Embryonic facial prominence (tissue), 1 donor: ENCODE measurements at regions not wholly inside any gene's neighbourhood (a gene's known extent, or its start where the extent isn't known, plus 50 kb on each side); places are given as distances from the start of the nearest gene placed in this dataset.
A peak's percentile ranks its signal among the peaks of the same experiment; 100 is the strongest.

Experiments used
- DNase-seq: peaks from one replicate; pipeline ENCODE4 v3.0.0-alpha.2; 2016; ENCODE audit errors: extremely low spot score

GRCh38 chr3:139778682-139779233 is 101.0 kb upstream of the NMNAT3 start:
- DNase-seq: no peak

- DNase-seq: peak; percentile 21
Observed at GRCh38 chr3:139774560-139775302, 97.0 kb upstream of the NMNAT3 start.

GRCh38 chr3:139772539-139773500 is 95.0 kb upstream of the NMNAT3 start:
- DNase-seq: no peak

GRCh38 chr3:139771331-139771730 is 93.6 kb upstream of the NMNAT3 start:
- DNase-seq: no peak

- DNase-seq: no peak
Observed at GRCh38 chr3:139770577-139770976, 92.8 kb upstream of the NMNAT3 start.

- DNase-seq: no peak
Observed at GRCh38 chr3:139769796-139770195, 92.0 kb upstream of the NMNAT3 start.

GRCh38 chr3:139764936-139765335 is 87.2 kb upstream of the NMNAT3 start:
- no peak for DNase-seq

GRCh38 chr3:139764069-139764905 is 86.5 kb upstream of the NMNAT3 start:
- no peak for DNase-seq

- DNase-seq: no peak
Observed at GRCh38 chr3:139762302-139762701, 84.5 kb upstream of the NMNAT3 start.

GRCh38 chr3:139759470-139759869 is 81.7 kb upstream of the NMNAT3 start:
- no peak for DNase-seq

GRCh38 chr3:139758654-139759291 is 81.0 kb upstream of the NMNAT3 start:
- DNase-seq: no peak

- DNase-seq: no peak
Observed at GRCh38 chr3:139757448-139758030, 79.8 kb upstream of the NMNAT3 start.

- DNase-seq: no peak
Observed at GRCh38 chr3:139756529-139757103, 78.8 kb upstream of the NMNAT3 start.

- DNase-seq: no peak
Observed at GRCh38 chr3:139755551-139755950, 77.8 kb upstream of the NMNAT3 start.

- DNase-seq: no peak
Observed at GRCh38 chr3:139751789-139752188, 74.0 kb upstream of the NMNAT3 start.

GRCh38 chr3:139746481-139746880 is 68.7 kb upstream of the NMNAT3 start:
- DNase-seq: no peak

GRCh38 chr3:139745831-139746230 is 68.1 kb upstream of the NMNAT3 start:
- no peak for DNase-seq

GRCh38 chr3:139738697-139739096 is 60.9 kb upstream of the NMNAT3 start:
- no peak for DNase-seq

GRCh38 chr3:139737682-139738361 is 60.0 kb upstream of the NMNAT3 start:
- no peak for DNase-seq

- no peak for DNase-seq
Observed at GRCh38 chr3:139735191-139735590, 57.4 kb upstream of the NMNAT3 start.
